ENCODE measurements at regions not wholly inside any gene's neighbourhood (a gene's known extent, or its start where the extent isn't known, plus 50 kb on each side); places are given as distances from the start of the nearest gene placed in this dataset.
A peak's percentile ranks its signal among the peaks of the same experiment; 100 is the strongest.

DNA sequence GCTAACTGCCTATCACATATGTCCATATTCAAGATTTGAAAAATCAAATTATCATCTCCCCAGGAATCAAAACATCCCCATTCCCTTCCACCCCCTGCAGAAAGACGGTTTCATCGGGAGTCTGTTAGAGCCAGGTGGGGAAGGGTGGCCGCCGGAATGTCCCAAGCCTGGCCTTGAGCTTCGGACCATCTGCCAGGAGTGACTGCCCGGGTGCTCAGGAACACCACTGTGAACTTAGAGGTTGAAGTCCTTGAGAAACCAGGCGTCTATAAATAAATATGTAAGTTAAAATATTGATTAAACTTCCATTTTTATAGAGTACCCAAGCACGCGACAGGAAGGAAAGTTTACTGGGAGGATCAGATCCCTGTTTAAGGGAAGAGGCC lies 250.8 kb downstream of the DLL1 start:
- H3K4me3 ChIP-seq (ENCODE audit: insufficient read depth, low read length), result no peak overlapping the region

DNA sequence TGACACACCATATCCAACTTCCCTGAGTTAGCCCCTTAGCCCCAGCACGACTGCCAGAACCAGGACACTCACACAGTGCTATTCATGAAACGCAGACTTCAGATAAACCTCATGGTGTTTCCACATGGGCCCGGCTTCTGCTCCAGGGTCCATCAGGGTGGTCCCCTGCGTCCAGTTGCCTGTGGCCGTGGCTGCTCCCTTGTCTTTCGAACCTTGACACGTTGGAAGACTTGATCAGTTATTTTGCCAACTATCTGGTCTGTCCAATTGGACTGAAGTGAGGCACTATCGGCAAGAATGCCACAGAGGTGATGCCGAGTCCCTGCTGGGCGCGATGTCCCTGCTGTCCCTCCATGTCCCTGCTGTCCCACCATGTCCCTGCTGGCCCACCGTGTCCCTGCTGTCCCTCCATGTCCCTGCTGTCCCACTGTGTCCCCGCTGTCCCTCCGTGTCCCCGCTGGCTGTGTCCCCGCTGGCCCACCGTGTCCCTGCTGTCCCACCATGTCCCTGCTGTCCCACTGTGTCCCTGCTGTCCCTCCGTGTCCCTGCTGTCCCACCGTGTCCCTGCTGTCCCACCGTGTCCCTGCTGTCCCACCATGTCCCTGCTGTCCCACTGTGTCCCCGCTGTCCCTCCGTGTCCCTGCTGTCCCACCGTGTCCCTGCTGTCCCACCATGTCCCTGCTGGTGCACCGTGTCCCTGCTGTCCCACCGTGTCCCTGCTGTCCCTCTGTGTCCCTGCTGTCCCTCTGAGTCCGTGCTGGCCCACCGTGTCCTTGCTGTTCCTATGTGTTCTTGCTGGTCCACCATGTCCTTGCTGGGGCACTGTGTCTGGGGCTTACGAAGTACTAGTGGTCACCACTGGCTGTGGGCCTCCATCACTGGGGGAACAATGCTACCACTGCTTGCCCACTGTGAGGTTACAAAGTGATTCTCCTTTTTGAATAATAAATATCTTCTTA lies 251.4 kb downstream of the DLL1 start:
- H3K4me3 ChIP-seq (ENCODE audit: insufficient read depth, low read length), result no peak overlapping the region
- H4K20me1 ChIP-seq (ENCODE audit: insufficient read depth, low read length), result no peaks in the 10 kb centered on the region
- no peak overlapping the region for H3K27ac ChIP-seq (ENCODE audit: low read depth, low read length)
- H3K4me1 ChIP-seq (ENCODE audit: insufficient read depth, low read length), result no peaks in the 10 kb centered on the region
- H3K79me2 ChIP-seq (ENCODE audit: insufficient read depth, low read length), result no peaks in the 10 kb centered on the region
- no peaks in the 10 kb centered on the region for H3K36me3 ChIP-seq (ENCODE audit: insufficient read depth, low read length)
- no peak for TF ChIP-seq CTCF (IDR thresholded peaks at IDR 0.05; ENCODE audit: extremely low read depth, low read depth, low read length)
- H2AFZ ChIP-seq (ENCODE audit: low read length), result no peak overlapping the region
- no peak overlapping the region for H3K4me2 ChIP-seq (ENCODE audit: insufficient read depth, low read length)
- no peak for DNase-seq (ENCODE audit: insufficient read length, low spot score, missing footprints)
- no peaks in the 10 kb centered on the region for H3K27me3 ChIP-seq (ENCODE audit: insufficient read depth, low read length)
- no peaks in the 10 kb centered on the region for H3K9me3 ChIP-seq (ENCODE audit: low read depth, low read length)

More for the DNA sequence above, 250.8 kb downstream of the DLL1 start:
- Histone ChIP-seq H3K9me3 (ENCODE audit: low read depth, low read length) (no peaks in the 10 kb centered on the region), H3K27ac (ENCODE audit: low read depth, low read length) (no peak overlapping the region), H3K36me3 (ENCODE audit: insufficient read depth, low read length) (no peaks in the 10 kb centered on the region), H4K20me1 (ENCODE audit: insufficient read depth, low read length) (no peaks in the 10 kb centered on the region), H3K79me2 (ENCODE audit: insufficient read depth, low read length) (no peaks in the 10 kb centered on the region), H3K27me3 (ENCODE audit: insufficient read depth, low read length) (no peaks in the 10 kb centered on the region), H2AFZ (ENCODE audit: low read length) (no peak overlapping the region), H3K4me2 (ENCODE audit: insufficient read depth, low read length) (no peak overlapping the region), H3K4me1 (ENCODE audit: insufficient read depth, low read length) (no peaks in the 10 kb centered on the region)
- no peak for DNase-seq (ENCODE audit: insufficient read length, low spot score, missing footprints)
- TF ChIP-seq CTCF (IDR thresholded peaks at IDR 0.05; ENCODE audit: extremely low read depth, low read depth, low read length), result no peak

GRCh38 chr6:170038708-170039107 lies 252.2 kb downstream of the DLL1 start:
- Histone ChIP-seq H3K4me3 (ENCODE audit: insufficient read depth, low read length) (no peak overlapping the region), H3K4me2 (ENCODE audit: insufficient read depth, low read length) (no peak overlapping the region), H3K9me3 (ENCODE audit: low read depth, low read length) (no peaks in the 10 kb centered on the region), H3K36me3 (ENCODE audit: insufficient read depth, low read length) (no peaks in the 10 kb centered on the region), H4K20me1 (ENCODE audit: insufficient read depth, low read length) (no peaks in the 10 kb centered on the region), H3K27ac (ENCODE audit: low read depth, low read length) (no peak overlapping the region), H3K79me2 (ENCODE audit: insufficient read depth, low read length) (no peaks in the 10 kb centered on the region), H2AFZ (ENCODE audit: low read length) (no peak overlapping the region), H3K4me1 (ENCODE audit: insufficient read depth, low read length) (no peaks in the 10 kb centered on the region), H3K27me3 (ENCODE audit: insufficient read depth, low read length) (no peaks in the 10 kb centered on the region)
- TF ChIP-seq CTCF (IDR thresholded peaks at IDR 0.05; ENCODE audit: extremely low read depth, low read depth, low read length), result no peak
- peak; percentile 85 for DNase-seq (ENCODE audit: insufficient read length, low spot score, missing footprints)

- no peaks in the 10 kb centered on the region for H3K9me3 ChIP-seq (ENCODE audit: low read depth, low read length)
- no peaks in the 10 kb centered on the region for H3K79me2 ChIP-seq (ENCODE audit: insufficient read depth, low read length)
- no peak overlapping the region for H3K4me3 ChIP-seq (ENCODE audit: insufficient read depth, low read length)
- no peak overlapping the region for H3K4me2 ChIP-seq (ENCODE audit: insufficient read depth, low read length)
- no peaks in the 10 kb centered on the region for H3K4me1 ChIP-seq (ENCODE audit: insufficient read depth, low read length)
- H3K27ac ChIP-seq (ENCODE audit: low read depth, low read length), result no peak overlapping the region
- no peak overlapping the region for H2AFZ ChIP-seq (ENCODE audit: low read length)
- no peaks in the 10 kb centered on the region for H4K20me1 ChIP-seq (ENCODE audit: insufficient read depth, low read length)
- H3K36me3 ChIP-seq (ENCODE audit: insufficient read depth, low read length), result no peaks in the 10 kb centered on the region
- TF ChIP-seq CTCF (IDR thresholded peaks at IDR 0.05; ENCODE audit: extremely low read depth, low read depth, low read length), result no peak
- no peaks in the 10 kb centered on the region for H3K27me3 ChIP-seq (ENCODE audit: insufficient read depth, low read length)
- peak; percentile 22 for DNase-seq (ENCODE audit: insufficient read length, low spot score, missing footprints)
These were observed 252.6 kb downstream of the DLL1 start for GRCh38 chr6:170038251-170038650.

Data from osteoblast (primary cell).